A673 (cell line): ENCODE measurements at regions not wholly inside any gene's neighbourhood (a gene's known extent, or its start where the extent isn't known, plus 50 kb on each side); places are given as distances from the start of the nearest gene placed in this dataset.

Experiments
- BruUV-seq: library from RNA; stranded (reverse); fragments of 400-500 nt; replicated peaks from 2 replicates; lab custom pipeline; 2021; lab: Mats Ljungman, UMichigan
- CTCF ChIA-PET: fragments of 300-600 bp; sonication (Branson Sonifier 250); formaldehyde crosslinking; loops from one replicate; lab custom pipeline; 2022; ENCODE audit warnings: antibody characterized with exemption; lab: Charles Lee
- POLR2A ChIA-PET: fragments of 300-600 bp; sonication (Branson Sonifier 250); formaldehyde crosslinking; loops from one replicate; lab custom pipeline; 2022; ENCODE audit warnings: antibody characterized with exemption; ENCODE audit not compliant: low non-redundant PET; lab: Charles Lee
- DNase-seq: peaks from one replicate; pipeline ENCODE4 v3.0.0-alpha.2; 2015; ENCODE audit warnings: low spot score
- H3K27ac ChIP-seq: fragments of 200-600 bp; sonication (generic); 2 replicates; pipeline ENCODE4 v1.5.1; 2016; ENCODE audit warnings: mixed run types, low read depth, mild to moderate bottlenecking, mixed read lengths, antibody characterized with exemption, low read length; ENCODE audit not compliant: poor library complexity, severe bottlenecking
- H3K27me3 ChIP-seq: fragments of 200-600 bp; sonication (generic); replicated peaks from 2 replicates; pipeline ENCODE4 v1.6.1; 2017; ENCODE audit warnings: mixed run types, low read depth, mild to moderate bottlenecking, mixed read lengths, antibody characterized with exemption, low read length; ENCODE audit not compliant: insufficient read depth, poor library complexity
- H3K36me3 ChIP-seq: fragments of 200-600 bp; sonication (generic); 2 replicates; pipeline ENCODE4 v1.6.1; 2016; ENCODE audit warnings: mixed run types, mild to moderate bottlenecking, mixed read lengths, antibody characterized with exemption, low read length; ENCODE audit not compliant: insufficient read depth, poor library complexity, severe bottlenecking
- H3K4me1 ChIP-seq: fragments of 200-600 bp; sonication (generic); 2 replicates; pipeline ENCODE4 v1.6.1; 2017; ENCODE audit warnings: mixed run types, mild to moderate bottlenecking, mixed read lengths, antibody characterized with exemption, low read length; ENCODE audit not compliant: insufficient read depth, poor library complexity, severe bottlenecking
- H3K4me3 ChIP-seq: fragments of 200-600 bp; sonication (generic); 2 replicates; pipeline ENCODE4 v1.5.1; 2016; ENCODE audit warnings: low read depth, mixed run types, mild to moderate bottlenecking, mixed read lengths, low read length; ENCODE audit not compliant: poor library complexity, severe bottlenecking
- H3K9me3 ChIP-seq: fragments of 200-600 bp; sonication (generic); 2 replicates; pipeline ENCODE4 v1.6.1; 2016; ENCODE audit warnings: mixed run types, low read depth, mild to moderate bottlenecking, mixed read lengths, antibody characterized with exemption, low read length; ENCODE audit not compliant: poor library complexity, severe bottlenecking
- EZH2 ChIP-seq: fragments of 200-600 bp; sonication (generic); IDR thresholded peaks from 2 replicates; pipeline ENCODE4 v1.6.1; 2017; ENCODE audit warnings: borderline replicate concordance, low read depth, mild to moderate bottlenecking, mixed read lengths, antibody characterized with exemption, low read length; ENCODE audit not compliant: poor library complexity, severe bottlenecking
- intact Hi-C: fragments of 100-400 bp; cut with micrococcal nuclease; formaldehyde crosslinking; loops from one replicate; pipeline ENCODE4 v1.10.0; 2022; ENCODE audit not compliant: unreplicated experiment
- TF ChIP-seq, protein P1 (sequence below): fragments of 300-800, 200-600 bp; sonication (generic); conservative IDR thresholded peaks from 2 replicates; pipeline ENCODE4 v1.5.1; 2017; ENCODE audit warnings: low read depth, mild to moderate bottlenecking, antibody characterized with exemption, low read length, moderate library complexity, mixed read lengths

- DNase-seq: no peak
- Histone ChIP-seq H3K27ac (no peak overlapping the region), H3K9me3 (no peaks in the 10 kb centered on the region), H3K27me3 (no peaks in the 10 kb centered on the region), H3K4me1 (no peaks in the 10 kb centered on the region), H3K4me3 (no peak overlapping the region), H3K36me3 (no peaks in the 10 kb centered on the region)
- CTCF ChIA-PET: no interaction called here
- intact Hi-C loops: no loop called here
- POLR2A ChIA-PET: no interaction called here
- TF ChIP-seq, protein P1, sequence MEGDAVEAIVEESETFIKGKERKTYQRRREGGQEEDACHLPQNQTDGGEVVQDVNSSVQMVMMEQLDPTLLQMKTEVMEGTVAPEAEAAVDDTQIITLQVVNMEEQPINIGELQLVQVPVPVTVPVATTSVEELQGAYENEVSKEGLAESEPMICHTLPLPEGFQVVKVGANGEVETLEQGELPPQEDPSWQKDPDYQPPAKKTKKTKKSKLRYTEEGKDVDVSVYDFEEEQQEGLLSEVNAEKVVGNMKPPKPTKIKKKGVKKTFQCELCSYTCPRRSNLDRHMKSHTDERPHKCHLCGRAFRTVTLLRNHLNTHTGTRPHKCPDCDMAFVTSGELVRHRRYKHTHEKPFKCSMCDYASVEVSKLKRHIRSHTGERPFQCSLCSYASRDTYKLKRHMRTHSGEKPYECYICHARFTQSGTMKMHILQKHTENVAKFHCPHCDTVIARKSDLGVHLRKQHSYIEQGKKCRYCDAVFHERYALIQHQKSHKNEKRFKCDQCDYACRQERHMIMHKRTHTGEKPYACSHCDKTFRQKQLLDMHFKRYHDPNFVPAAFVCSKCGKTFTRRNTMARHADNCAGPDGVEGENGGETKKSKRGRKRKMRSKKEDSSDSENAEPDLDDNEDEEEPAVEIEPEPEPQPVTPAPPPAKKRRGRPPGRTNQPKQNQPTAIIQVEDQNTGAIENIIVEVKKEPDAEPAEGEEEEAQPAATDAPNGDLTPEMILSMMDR: no peak
- TF ChIP-seq EZH2: no peak
- BruUV-seq: no TSS peak
Measured at GRCh38 chr2:186059096-186059495, 320.5 kb downstream of the FSIP2 start.

GRCh38 chr2:186060744-186061440 lies 322.3 kb downstream of the FSIP2 start:
- no peak for DNase-seq
- ChIA-PET CTCF (no interaction called here), POLR2A (no interaction called here)
- H3K36me3 ChIP-seq: no peaks in the 10 kb centered on the region
- intact Hi-C loops: no loop called here
- no peaks in the 10 kb centered on the region for H3K4me1 ChIP-seq
- H3K27me3 ChIP-seq: no peaks in the 10 kb centered on the region
- no peak overlapping the region for H3K4me3 ChIP-seq
- TF ChIP-seq, protein P1: no peak
- TF ChIP-seq EZH2: no peak
- no peak overlapping the region for H3K27ac ChIP-seq
- no peaks in the 10 kb centered on the region for H3K9me3 ChIP-seq
- no TSS peak for BruUV-seq

- no TSS peak for BruUV-seq
- Histone ChIP-seq H3K27ac (no peak overlapping the region), H3K36me3 (no peaks in the 10 kb centered on the region), H3K27me3 (no peaks in the 10 kb centered on the region), H3K4me3 (no peak overlapping the region), H3K9me3 (no peaks in the 10 kb centered on the region), H3K4me1 (no peaks in the 10 kb centered on the region)
- CTCF ChIA-PET: no interaction called here
- no peak for DNase-seq
- POLR2A ChIA-PET: no interaction called here
- intact Hi-C loops: no loop called here
- no peak for TF ChIP-seq EZH2
- TF ChIP-seq, protein P1: no peak
Measured at GRCh38 chr2:186064507-186064906, 325.9 kb downstream of the FSIP2 start.
